ENCODE measurements at regions not wholly inside any gene's neighbourhood (a gene's known extent, or its start where the extent isn't known, plus 50 kb on each side); places are given as distances from the start of the nearest gene placed in this dataset.

DNA sequence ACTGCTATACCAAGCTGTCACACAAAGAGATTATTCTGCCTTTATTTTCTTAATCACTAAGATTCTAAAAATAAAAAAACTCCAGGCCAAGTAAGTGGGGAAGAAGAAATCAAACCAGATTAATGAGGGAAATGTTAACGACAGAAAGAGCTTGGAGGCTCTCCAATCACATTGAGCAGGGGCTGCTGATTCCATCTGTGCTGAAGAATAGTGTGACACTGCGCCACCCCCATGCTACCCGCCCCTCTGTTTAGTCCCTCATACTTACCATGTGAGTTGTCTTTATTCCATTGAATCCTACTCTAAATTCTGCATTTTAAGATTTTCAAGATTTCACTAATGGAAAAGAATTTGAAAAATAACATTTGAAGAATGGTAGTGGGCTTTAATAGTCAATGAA lies 998.0 kb upstream of the CDH2 start:
- TF ChIP-seq, protein P1, sequence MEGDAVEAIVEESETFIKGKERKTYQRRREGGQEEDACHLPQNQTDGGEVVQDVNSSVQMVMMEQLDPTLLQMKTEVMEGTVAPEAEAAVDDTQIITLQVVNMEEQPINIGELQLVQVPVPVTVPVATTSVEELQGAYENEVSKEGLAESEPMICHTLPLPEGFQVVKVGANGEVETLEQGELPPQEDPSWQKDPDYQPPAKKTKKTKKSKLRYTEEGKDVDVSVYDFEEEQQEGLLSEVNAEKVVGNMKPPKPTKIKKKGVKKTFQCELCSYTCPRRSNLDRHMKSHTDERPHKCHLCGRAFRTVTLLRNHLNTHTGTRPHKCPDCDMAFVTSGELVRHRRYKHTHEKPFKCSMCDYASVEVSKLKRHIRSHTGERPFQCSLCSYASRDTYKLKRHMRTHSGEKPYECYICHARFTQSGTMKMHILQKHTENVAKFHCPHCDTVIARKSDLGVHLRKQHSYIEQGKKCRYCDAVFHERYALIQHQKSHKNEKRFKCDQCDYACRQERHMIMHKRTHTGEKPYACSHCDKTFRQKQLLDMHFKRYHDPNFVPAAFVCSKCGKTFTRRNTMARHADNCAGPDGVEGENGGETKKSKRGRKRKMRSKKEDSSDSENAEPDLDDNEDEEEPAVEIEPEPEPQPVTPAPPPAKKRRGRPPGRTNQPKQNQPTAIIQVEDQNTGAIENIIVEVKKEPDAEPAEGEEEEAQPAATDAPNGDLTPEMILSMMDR (IDR thresholded peaks at IDR 0.05), result no peak

GRCh38 chr18:29172756-29173067 lies 995.8 kb upstream of the CDH2 start:
- TF ChIP-seq, protein P1 (IDR thresholded peaks at IDR 0.05), result no peak

- TF ChIP-seq, protein P1 (IDR thresholded peaks at IDR 0.05), result no peak
These were observed 995.2 kb upstream of the CDH2 start for GRCh38 chr18:29171892-29172755.

- TF ChIP-seq, protein P1 (IDR thresholded peaks at IDR 0.05), result no peak
These were observed 992.7 kb upstream of the CDH2 start for GRCh38 chr18:29169599-29169998.

- TF ChIP-seq, protein P1 (IDR thresholded peaks at IDR 0.05), result no peak
These were observed 988.2 kb upstream of the CDH2 start for GRCh38 chr18:29164993-29165599.

- TF ChIP-seq, protein P1 (IDR thresholded peaks at IDR 0.05), result no peak
These were observed 987.2 kb upstream of the CDH2 start for GRCh38 chr18:29164020-29164706.

GRCh38 chr18:29163596-29163995 lies 986.7 kb upstream of the CDH2 start:
- TF ChIP-seq, protein P1 (IDR thresholded peaks at IDR 0.05), result no peak
